ENCODE measurements at regions not wholly inside any gene's neighbourhood (a gene's known extent, or its start where the extent isn't known, plus 50 kb on each side); places are given as distances from the start of the nearest gene placed in this dataset.

DNA sequence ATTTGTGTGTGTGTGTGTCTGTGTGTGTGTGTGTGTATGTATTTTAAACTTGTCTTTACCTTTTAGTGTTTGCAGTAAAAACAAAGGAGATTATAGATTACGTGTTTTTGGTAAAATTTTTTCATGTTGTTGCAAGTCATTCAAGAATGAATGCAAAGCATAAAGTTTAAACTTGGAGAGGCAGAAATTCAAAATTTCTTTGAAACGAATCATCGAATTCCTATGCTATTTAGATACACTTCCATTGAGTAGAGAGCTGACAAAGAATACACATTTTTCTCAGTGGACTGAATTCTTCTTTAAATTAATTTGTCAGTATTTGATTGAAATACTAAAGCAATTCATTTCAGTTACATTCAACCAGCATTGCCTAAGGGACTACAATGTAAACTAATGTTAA, 66.0 kb upstream of the HDAC9 start:
- TF ChIP-seq, protein P1, sequence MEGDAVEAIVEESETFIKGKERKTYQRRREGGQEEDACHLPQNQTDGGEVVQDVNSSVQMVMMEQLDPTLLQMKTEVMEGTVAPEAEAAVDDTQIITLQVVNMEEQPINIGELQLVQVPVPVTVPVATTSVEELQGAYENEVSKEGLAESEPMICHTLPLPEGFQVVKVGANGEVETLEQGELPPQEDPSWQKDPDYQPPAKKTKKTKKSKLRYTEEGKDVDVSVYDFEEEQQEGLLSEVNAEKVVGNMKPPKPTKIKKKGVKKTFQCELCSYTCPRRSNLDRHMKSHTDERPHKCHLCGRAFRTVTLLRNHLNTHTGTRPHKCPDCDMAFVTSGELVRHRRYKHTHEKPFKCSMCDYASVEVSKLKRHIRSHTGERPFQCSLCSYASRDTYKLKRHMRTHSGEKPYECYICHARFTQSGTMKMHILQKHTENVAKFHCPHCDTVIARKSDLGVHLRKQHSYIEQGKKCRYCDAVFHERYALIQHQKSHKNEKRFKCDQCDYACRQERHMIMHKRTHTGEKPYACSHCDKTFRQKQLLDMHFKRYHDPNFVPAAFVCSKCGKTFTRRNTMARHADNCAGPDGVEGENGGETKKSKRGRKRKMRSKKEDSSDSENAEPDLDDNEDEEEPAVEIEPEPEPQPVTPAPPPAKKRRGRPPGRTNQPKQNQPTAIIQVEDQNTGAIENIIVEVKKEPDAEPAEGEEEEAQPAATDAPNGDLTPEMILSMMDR (IDR thresholded peaks at IDR 0.05): no peak
- TF ChIP-seq EP300 (IDR thresholded peaks at IDR 0.05): no peak
